Hepatocyte (in vitro differentiated cells): ENCODE measurements at regions not wholly inside any gene's neighbourhood (a gene's known extent, or its start where the extent isn't known, plus 50 kb on each side); places are given as distances from the start of the nearest gene placed in this dataset.

Source experiments
- EZH2 ChIP-seq: fragments of 200-600 bp; sonication (generic); IDR thresholded peaks from 2 replicates; pipeline ENCODE4 v1.6.1; 2016; ENCODE audit warnings: antibody characterized with exemption, mild to moderate bottlenecking, borderline replicate concordance
- EZH2phosphoT487 ChIP-seq: fragments of 200-600 bp; sonication (generic); IDR thresholded peaks from one replicate; pipeline ENCODE4 v1.6.1; 2018; ENCODE audit warnings: antibody characterized with exemption, mild to moderate bottlenecking, low read depth, moderate library complexity; ENCODE audit not compliant: unreplicated experiment, severe bottlenecking
- TF ChIP-seq, protein P1 (sequence below): fragments of 200-600 bp; sonication (generic); IDR thresholded peaks from 2 replicates; pipeline ENCODE4 v1.5.1; 2016; ENCODE audit warnings: antibody characterized with exemption, mild to moderate bottlenecking; ENCODE audit not compliant: poor library complexity

DNA sequence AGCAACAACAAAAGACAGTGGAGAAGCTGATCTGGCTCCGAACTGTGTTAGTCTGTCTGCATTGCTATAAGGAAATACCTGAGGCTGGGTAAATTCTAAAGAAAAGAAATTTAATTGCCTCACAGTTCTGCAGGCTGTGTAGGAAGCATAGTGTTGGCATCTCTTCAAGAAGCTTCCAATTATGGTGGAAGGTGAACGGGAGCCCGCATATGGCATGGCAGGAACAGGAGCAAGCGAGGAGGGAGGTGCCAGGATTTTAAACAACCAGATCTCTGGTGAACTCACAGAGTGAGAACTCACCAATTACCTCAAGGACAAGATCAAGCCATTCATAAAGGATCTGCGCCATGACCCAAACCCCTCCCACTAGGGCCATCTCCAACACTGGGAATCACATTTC is 293.5 kb downstream of the SMOC2 start:
- TF ChIP-seq, protein P1, sequence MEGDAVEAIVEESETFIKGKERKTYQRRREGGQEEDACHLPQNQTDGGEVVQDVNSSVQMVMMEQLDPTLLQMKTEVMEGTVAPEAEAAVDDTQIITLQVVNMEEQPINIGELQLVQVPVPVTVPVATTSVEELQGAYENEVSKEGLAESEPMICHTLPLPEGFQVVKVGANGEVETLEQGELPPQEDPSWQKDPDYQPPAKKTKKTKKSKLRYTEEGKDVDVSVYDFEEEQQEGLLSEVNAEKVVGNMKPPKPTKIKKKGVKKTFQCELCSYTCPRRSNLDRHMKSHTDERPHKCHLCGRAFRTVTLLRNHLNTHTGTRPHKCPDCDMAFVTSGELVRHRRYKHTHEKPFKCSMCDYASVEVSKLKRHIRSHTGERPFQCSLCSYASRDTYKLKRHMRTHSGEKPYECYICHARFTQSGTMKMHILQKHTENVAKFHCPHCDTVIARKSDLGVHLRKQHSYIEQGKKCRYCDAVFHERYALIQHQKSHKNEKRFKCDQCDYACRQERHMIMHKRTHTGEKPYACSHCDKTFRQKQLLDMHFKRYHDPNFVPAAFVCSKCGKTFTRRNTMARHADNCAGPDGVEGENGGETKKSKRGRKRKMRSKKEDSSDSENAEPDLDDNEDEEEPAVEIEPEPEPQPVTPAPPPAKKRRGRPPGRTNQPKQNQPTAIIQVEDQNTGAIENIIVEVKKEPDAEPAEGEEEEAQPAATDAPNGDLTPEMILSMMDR, result no peak
- TF ChIP-seq EZH2, result no peak
- no peak for TF ChIP-seq EZH2phosphoT487
